SIG-M5 treated with dmso at 0.1 percent for 504 hours (cell line): ENCODE measurements at regions not wholly inside any gene's neighbourhood (a gene's known extent, or its start where the extent isn't known, plus 50 kb on each side); places are given as distances from the start of the nearest gene placed in this dataset.
A peak's percentile ranks its signal among the peaks of the same experiment; 100 is the strongest.

Experiments
- DNase-seq: peaks from one replicate; lab custom pipeline; 2025; ENCODE audit not compliant: unreplicated experiment; lab: John Stamatoyannopoulos, UW

DNA sequence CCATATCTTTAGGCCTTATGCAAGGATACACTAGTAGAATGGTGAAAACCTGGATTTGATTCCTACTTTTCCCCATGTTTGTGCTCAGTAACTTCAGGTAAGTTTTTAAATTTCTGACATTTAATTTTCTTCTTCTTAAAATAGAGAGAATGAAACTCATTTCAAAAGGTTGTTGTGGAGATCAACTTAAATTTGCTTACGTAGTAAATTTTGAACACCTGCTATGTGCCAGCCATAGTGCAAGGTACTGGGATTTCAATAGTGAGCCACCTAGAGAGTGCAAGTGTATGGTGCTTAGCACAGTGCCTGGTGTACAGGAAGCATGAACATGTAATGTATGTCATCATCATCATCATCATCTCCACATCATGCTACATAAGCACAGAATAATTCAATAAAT is 73.6 kb upstream of the SMIM36 start:
- DNase-seq: no peak

DNA sequence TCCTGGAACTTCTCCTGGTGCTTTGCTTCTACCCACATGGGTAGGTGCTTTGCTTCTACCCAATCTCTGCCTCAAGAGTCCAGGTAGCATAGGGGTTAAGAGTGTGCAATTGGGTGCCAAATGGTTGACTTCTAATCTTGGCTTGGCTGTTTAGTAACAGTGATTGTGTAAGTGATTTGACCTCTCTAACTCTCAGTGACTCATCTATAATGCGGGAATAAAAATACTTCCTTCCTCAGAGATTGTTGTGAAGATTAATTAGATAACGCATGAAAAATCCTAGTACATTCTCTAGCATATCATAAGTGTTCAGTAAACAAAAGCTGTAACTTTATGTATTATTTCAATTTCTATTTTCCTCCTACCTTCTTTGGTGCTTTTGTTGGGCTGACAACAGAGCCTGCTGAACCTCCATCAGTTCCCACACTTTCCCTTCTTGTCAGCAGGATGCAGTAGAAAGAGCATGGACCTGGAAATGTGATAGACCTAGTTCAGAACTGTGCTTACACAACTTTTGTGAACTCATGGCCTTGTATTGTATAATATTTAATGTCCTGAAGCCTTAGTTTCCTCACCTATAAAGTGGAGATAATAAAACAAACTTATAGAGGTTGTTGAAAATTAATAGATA is 72.9 kb upstream of the SMIM36 start:
- peak; percentile 52 for DNase-seq

DNA sequence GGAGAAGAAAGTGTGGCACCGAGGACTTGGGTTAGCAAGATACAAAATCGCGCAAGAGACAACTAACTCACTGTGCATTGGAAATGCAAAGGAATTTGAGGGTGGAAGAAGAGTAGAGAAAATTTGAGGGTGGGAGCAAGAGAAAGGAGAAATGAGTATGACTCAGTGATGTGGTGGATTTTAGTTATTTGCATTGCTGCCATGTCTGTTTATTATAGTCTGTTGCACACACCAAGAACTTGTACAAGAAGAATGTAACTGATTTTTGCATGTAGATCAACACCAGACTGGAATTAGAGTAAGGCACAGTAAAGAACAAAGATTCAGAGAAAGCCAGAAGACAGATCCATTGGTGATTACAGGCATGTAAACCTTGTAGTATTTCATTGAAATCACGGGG is 71.6 kb upstream of the SMIM36 start:
- no peak for DNase-seq

DNA sequence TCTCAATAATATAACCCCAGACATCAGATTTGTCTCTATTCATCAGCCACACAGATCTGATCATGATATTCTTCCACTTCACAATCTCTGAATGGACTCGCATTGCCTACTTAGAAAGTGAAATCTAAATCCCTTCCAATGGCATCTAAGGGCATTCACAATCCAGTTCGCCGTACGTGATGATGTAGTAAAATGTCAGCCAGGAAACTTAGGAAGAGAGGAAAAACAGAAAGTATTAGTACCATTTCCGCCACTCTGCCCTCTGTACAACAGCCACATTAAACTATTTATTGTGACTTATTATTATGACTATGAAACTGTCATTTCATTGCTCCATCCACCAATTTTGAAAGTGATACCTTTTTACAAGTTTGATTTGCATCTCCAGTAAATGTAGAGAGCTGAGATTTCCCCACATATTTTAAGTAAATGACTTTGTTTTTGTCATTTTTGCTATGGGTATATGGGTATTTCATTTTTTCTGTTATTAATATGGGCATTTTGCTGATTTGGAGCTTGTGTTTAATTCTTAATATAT is 69.4 kb upstream of the SMIM36 start:
- DNase-seq: no peak

DNA sequence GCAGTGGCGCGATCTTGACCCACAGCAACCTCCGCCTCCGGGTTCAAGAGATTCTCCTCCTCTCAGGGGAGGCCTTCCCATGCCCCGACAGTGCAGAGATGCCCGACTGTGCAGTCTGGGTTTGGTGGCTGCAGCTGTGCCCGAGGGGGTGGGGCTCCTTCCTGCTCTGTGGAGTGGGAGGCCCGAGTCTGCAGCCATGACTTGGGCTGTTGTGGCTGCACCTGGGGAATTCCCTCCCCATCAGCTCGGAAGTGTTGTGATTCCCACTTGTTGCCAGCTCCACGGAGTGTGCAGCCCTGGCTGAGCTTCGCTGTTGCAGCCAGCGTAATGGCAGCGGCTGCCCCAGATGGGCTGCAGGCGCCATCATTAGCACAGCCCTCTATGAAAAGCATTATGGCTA is 66.4 kb upstream of the SMIM36 start:
- no peak for DNase-seq

DNA sequence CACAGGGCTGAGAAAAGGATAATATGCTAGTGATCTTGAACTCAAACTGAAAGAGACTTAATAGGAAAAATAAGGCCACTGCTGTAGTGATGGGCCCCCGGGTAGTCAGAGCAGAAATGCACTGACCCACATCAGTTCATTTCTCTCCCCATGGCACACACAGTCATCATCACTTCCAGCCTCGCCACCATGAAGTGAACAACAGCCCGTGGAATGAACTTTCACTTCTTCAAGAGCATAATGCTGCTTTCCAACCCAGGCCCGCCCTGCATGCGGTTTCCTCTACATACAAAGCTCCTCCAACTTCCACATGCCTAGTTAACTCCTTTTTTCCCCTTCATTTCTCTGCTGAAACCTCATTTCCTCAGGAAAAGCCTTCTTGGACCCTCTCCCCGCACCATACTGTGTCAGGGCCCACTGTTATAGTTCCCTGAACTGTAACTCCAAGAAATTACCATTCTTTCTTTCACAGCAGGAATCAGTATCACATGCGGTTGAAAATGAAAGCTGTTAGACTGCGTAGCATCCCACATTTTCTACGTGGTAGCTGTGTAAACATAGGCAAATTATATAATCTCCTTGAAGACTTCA is 65.8 kb upstream of the SMIM36 start:
- peak; percentile 59 for DNase-seq

DNA sequence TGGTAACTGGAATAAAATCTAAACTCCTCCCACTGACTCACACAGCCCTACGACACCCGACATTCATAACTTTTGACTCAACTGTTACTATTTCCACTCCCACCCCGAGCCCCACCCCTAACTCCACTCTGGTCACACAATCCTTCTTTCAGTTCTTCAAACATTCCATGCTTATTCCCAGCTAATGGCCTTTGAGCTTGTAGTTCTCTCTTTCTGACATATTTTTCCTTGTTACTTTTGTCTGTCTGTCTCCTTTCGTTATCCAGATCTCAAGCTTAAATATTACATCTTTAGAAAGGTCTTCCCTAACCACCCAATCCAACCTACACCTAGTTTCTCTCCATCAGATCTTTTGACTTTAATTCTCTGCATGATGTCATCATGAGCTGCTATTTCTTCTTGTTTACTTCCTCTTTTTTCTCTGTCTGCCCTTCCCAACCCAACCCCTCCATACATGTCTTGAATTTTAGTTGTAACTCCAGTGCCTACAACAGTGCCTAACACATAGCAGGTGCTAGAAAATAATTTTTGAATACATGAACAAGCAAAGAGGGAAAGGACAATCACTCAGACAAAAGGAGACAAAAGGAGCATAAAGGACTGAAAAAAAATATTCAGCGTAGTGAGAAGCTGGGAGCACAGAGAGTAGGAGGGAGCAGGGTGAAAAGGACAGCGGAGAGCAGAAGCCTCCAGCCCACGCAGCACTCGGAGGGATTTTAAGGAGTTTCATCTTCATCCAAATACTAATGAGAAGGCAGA is 65.2 kb upstream of the SMIM36 start:
- peak; percentile 77 for DNase-seq

DNA sequence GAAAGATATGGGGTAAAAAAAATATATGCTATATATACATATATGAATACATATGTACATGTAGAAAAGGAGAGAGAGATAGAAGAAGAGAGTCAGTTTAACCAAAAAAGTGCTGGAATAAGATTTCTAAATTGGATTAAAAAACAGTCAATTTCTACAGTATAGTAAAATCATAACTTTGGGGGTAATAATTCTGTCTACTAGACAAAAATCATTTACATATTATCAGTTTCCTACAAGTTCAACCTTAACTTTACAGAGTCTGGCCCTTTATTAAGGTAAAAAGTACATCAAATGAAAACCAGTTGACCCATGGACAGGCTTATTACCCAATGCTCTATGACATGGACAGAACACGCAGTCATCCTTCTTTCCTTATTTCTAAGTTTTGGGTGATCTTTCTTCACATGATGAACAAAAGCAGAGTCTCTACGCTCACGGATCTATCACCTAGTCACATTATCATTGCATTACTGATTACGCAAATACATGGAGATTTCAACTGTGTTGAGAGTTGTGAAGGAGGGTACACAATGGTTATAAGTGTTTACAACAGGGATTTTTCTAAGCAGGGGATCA is 63.9 kb upstream of the SMIM36 start:
- DNase-seq: no peak

DNA sequence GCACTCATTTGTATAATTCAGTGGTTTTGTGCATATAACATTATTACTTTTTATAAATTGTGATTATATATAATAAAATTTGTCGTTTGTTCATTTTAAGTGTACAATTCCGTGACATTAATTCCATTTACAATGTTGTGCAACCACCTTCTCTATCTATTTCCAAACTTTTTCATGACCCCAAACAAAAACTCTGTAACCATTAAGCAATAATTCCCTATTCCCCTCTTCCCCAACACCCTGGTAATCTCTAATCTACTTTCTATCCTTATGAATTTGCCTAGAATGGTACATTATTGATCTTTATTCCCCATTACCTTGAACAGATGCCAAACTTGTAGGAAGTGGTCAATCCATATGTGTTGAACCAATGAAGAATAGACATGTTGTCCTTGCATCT is 61.3 kb upstream of the SMIM36 start:
- no peak for DNase-seq

DNA sequence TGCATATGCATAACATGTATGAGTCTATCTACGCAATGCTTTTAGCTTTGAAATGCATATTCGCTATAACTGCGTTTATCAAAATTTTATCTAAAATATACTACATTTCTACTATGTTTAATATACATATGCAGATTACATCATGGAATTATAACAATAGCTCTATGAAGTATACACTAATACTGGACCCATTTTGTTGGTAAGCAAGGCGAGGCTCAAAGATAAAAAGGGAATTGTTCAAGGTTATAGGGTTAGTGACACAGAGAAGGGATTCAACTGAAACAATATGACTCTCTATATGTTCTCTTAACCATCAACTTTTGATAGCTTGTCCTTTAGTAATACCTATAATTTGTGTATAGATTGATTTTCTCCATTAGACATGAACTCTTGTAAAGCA is 60.9 kb upstream of the SMIM36 start:
- no peak for DNase-seq

DNA sequence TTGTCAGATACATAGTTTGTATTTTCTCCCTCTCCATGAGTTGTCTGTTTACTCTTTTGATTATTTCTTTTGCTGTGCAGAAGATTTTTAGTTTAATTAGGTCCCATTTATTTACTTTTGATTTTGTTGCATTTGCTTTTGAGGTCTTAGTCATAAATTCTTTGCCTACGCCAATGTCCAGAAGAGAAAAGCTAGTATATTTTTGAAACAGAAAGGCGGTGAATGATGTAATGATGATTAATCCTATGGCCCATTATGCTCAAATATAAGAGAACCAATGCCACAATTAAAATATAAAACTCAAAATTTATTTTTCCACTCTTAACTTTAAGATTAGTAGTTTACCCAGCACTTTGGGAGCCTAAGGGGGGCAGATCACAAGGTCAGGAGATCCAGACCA is 59.8 kb upstream of the SMIM36 start:
- DNase-seq: no peak

DNA sequence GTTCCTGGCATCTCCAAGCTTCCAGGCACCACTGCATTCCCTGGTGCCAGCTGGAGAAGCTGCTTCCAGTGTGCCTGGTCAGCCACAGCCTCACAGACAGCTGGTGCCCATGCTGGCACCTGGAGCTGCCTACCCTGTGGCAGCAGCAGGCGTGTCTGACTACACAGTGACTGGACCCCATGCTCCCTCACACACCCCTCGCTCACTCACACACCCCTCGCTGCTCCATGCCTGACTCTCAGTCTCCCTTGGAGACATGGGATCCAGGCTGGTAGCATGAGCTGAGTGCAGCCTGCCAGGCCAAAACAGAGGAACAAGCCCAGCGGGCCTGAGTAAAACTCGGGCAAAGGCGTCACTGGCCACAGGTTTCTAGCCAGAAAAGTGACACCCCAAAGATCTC is 59.1 kb upstream of the SMIM36 start:
- DNase-seq: no peak

DNA sequence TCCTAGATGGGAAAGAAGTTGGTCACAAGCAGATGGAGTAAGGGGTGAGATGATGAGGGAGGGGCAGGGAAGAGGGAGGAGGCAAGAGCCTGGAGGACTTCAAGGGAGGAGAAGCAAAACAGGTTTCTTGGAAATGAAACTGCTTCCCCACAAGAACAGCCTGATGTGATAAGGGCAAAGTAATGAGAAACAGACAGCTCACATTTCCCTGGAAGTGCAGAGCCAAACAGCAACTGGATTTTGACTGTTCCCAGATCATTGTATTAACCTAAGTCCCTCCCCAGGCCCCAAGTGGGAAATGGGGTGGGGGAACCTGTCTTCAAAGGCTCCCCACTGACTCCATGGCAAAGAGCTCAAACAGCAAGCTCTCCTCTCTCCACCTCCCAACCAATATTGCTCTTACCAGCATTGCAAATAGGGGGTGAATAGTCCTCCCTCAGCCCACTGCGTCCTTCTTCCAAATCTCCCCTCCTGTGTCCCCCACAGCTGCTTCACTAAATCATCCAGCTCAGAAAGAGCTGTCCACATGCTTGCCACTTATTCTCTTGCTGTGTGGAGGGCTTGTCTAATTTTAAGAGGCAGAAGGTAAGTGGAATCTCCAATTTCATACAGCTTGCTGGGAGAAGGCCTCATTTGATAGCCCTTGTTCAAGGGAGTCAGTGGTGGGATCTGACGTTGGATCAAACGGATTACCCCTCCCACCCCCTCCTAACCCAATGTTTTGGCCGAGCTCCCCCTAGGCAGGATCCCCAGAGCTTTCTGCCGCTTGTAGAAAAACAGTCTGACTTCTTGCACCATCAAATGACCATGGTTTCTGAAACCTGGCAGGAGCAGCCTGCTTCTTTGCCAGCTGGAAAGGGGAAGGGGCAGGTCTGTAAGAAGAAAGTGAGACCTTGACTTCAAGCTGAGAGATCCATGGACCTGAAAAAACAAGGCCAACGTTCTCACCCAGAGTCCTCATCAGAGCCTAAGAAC is 56.3 kb upstream of the SMIM36 start:
- no peak for DNase-seq

DNA sequence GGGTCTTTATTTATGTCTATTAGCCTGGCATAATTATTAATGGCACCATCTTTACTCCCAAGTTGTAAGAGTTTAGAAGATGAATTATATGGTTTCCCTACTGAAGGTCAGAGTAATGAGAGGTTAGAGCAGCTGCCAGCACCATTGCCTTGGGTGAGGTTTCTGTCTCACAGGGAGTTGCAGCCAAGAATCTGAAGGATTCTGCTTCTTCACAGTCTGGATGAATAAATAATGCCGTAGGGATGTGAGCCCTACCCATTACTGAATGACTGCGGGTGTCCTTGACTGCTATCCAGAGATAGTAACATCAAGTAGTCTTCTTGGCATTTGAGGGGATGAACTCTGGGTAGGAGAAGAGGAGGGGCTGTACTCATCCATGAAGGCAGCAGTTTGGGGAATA is 52.8 kb upstream of the SMIM36 start:
- DNase-seq: no peak

DNA sequence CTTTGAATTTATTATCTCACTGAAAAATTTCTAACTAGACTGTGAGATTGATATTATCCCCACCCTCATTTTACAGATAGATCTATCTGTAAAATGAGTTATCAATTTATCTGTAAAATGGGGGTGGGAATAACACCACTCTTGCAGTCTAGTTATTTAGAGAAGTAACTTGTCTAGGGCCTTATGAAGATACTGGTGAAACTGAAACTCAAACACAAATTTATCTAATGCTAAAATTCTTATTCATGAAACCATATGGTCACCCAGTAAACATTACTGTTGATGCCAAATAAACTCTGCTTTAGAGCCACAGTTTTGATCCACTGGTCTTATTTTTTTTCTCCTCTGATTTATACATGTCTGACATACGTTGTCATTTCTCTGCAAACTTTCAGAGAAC is 52.1 kb upstream of the SMIM36 start:
- no peak for DNase-seq

DNA sequence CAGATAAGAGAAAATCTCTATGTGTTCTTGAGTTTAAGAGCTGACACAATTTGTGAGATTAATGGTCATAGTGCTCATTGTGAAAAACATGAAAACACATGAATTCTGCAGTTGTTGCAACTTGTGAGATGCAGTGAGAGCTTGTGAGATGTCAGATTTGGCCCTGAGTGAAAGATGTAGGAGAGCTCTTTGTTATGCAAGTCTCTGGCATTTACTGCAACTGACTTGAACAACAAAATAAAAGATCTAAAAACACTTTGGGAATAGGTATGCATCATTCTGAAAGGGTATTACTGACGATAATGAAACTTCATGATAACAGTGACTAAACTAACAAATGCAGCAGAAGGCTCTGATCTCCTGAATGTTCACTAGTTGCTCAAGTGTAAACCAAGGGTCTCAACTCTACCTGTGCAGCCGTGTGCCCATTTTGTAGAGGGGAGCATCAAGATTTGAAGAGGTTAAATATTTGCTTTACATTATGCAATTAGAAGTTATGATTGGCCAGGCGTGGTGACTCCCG is 50.8 kb upstream of the SMIM36 start:
- no peak for DNase-seq

DNA sequence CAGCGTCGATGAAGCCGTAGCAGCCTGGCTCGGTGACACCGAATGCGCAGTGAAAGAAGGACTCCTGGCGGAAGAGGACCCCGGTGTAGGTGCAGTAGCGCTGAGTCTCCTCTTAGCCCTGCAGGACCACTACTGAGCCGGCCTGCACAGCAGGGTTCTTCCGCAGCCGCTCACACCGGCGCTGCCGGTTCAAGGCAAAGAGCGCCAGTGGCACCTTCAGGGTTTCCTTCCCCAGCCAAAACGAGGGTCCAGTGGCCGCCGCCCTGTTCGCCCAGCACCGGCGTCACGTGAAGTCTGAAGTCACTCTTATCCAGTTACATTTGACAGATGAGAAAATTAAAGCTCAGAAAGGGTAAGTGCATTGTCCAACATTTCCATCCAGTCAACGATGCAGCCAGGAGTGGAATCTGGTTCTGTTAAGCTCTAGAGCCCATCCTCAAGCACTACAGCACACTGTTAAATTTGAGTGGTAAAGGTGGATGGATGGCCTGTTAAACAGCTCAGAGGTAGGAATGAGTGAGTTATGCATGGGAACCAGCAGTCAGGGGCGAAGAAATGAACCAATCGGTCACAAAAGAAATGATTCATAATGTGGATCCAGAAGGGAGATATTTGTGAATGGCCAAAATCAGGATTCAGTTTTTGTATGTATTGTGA is 50.2 kb upstream of the SMIM36 start:
- no peak for DNase-seq
